ENCODE measurements at regions not wholly inside any gene's neighbourhood (a gene's known extent, or its start where the extent isn't known, plus 50 kb on each side); places are given as distances from the start of the nearest gene placed in this dataset.

DNA sequence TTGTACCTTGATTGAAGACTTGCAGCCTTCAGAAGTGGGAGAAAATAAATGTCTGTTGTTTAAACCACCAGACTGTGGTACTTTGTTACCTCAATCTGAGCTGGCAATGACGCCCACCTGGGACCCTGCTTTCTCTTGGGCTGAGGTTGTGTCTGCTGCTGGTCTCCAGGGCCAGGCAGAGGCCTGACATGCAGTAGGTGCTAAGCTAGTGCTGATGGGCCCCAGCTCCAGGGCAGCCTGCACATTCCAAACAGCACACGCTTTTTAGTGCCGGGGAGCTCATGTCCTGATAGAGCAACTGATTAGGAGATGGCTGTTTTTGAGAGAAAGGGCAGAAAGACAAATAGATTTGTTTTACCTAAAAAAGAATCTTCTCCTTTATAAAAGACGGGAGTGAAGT is 664.0 kb upstream of the HS6ST1 start:
- TF ChIP-seq EZH2phosphoT487 (IDR thresholded peaks at IDR 0.05) (no peak), EZH2 (IDR thresholded peaks at IDR 0.05) (no peak)
- TF ChIP-seq, protein P1, sequence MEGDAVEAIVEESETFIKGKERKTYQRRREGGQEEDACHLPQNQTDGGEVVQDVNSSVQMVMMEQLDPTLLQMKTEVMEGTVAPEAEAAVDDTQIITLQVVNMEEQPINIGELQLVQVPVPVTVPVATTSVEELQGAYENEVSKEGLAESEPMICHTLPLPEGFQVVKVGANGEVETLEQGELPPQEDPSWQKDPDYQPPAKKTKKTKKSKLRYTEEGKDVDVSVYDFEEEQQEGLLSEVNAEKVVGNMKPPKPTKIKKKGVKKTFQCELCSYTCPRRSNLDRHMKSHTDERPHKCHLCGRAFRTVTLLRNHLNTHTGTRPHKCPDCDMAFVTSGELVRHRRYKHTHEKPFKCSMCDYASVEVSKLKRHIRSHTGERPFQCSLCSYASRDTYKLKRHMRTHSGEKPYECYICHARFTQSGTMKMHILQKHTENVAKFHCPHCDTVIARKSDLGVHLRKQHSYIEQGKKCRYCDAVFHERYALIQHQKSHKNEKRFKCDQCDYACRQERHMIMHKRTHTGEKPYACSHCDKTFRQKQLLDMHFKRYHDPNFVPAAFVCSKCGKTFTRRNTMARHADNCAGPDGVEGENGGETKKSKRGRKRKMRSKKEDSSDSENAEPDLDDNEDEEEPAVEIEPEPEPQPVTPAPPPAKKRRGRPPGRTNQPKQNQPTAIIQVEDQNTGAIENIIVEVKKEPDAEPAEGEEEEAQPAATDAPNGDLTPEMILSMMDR (IDR thresholded peaks at IDR 0.05), result no peak
- Histone ChIP-seq H2AFZ (replicated peaks) (no peak overlapping the region), H3K9me3 (ENCODE audit: low read depth) (no peaks in the 10 kb centered on the region), H3K4me2 (no peak overlapping the region), H4K20me1 (ENCODE audit: low read depth) (no peaks in the 10 kb centered on the region), H3K4me1 (no peaks in the 10 kb centered on the region), H3K36me3 (no peaks in the 10 kb centered on the region), H3K27me3 (no peaks in the 10 kb centered on the region), H3K4me3 (no peak overlapping the region), H3F3A (ENCODE audit: low read depth) (no peaks in the 10 kb centered on the region), H3K27ac (no peak overlapping the region), H3K9ac (no peak overlapping the region), H3K79me2 (ENCODE audit: low read depth) (no peaks in the 10 kb centered on the region)
- Mint-ChIP-seq H3K36me3 (no peaks in the 10 kb centered on the region), H3K27me3 (ENCODE audit: insufficient read depth, low read depth) (peaks cover 6% of the 10 kb centered on the region), H3K27ac (no peak overlapping the region), H3K4me1 (peaks cover 28% of the 10 kb centered on the region), H3K4me3 (no peak overlapping the region), H3K9me3 (no peaks in the 10 kb centered on the region)
- DNase-seq (ENCODE audit: low spot score), result no peak

- Histone ChIP-seq H3K4me3 (no peak overlapping the region), H3F3A (ENCODE audit: low read depth) (no peaks in the 10 kb centered on the region), H3K36me3 (no peaks in the 10 kb centered on the region), H4K20me1 (ENCODE audit: low read depth) (no peaks in the 10 kb centered on the region), H3K27ac (no peak overlapping the region), H3K4me1 (no peaks in the 10 kb centered on the region), H3K27me3 (no peaks in the 10 kb centered on the region), H3K9ac (no peak overlapping the region), H3K4me2 (no peak overlapping the region), H3K79me2 (ENCODE audit: low read depth) (no peaks in the 10 kb centered on the region), H2AFZ (replicated peaks) (no peak overlapping the region), H3K9me3 (ENCODE audit: low read depth) (no peaks in the 10 kb centered on the region)
- DNase-seq (ENCODE audit: low spot score), result no peak
- TF ChIP-seq, protein P1 (IDR thresholded peaks at IDR 0.05), result no peak
- TF ChIP-seq EZH2 (IDR thresholded peaks at IDR 0.05), result no peak
- TF ChIP-seq EZH2phosphoT487 (IDR thresholded peaks at IDR 0.05), result no peak
- Mint-ChIP-seq H3K4me1 (peaks cover 32% of the 10 kb centered on the region), H3K36me3 (no peaks in the 10 kb centered on the region), H3K27ac (no peak overlapping the region), H3K9me3 (no peaks in the 10 kb centered on the region), H3K27me3 (ENCODE audit: insufficient read depth, low read depth) (peaks cover 8% of the 10 kb centered on the region), H3K4me3 (no peak overlapping the region)
Measured at GRCh38 chr2:128983094-128983493, 664.4 kb upstream of the HS6ST1 start.

DNA sequence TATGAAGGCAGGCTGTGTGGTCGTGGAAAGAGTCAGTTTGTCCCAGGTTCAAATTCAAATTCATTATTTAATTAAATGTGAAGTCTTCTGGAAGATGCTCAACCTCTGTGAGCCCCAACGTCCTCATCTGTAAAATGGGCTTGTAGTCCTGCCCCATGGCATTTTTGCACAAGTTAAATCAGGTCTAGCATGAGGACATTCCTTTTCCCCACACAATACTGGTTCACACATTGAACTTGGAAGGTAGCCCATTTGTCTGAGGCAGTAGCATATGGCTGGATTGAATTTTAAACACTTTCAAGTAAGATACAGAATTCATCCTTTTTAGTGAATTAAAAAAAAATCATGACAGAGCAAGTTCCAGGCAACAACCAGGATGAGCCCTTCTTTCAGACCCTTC is 665.4 kb upstream of the HS6ST1 start:
- DNase-seq (ENCODE audit: low spot score), result no peak
- Histone ChIP-seq H4K20me1 (ENCODE audit: low read depth) (no peaks in the 10 kb centered on the region), H3K79me2 (ENCODE audit: low read depth) (no peaks in the 10 kb centered on the region), H2AFZ (replicated peaks) (no peak overlapping the region), H3K4me2 (no peak overlapping the region), H3K27me3 (no peaks in the 10 kb centered on the region), H3K9ac (no peak overlapping the region), H3K27ac (no peak overlapping the region), H3K4me3 (no peak overlapping the region), H3F3A (ENCODE audit: low read depth) (no peaks in the 10 kb centered on the region), H3K9me3 (ENCODE audit: low read depth) (no peaks in the 10 kb centered on the region), H3K4me1 (no peaks in the 10 kb centered on the region), H3K36me3 (no peaks in the 10 kb centered on the region)
- Mint-ChIP-seq H3K27ac (no peak overlapping the region), H3K4me1 (peaks cover 25% of the 10 kb centered on the region), H3K4me3 (no peak overlapping the region), H3K27me3 (ENCODE audit: insufficient read depth, low read depth) (peaks cover 8% of the 10 kb centered on the region), H3K36me3 (no peaks in the 10 kb centered on the region), H3K9me3 (no peaks in the 10 kb centered on the region)
- TF ChIP-seq EZH2 (IDR thresholded peaks at IDR 0.05), result no peak

DNA sequence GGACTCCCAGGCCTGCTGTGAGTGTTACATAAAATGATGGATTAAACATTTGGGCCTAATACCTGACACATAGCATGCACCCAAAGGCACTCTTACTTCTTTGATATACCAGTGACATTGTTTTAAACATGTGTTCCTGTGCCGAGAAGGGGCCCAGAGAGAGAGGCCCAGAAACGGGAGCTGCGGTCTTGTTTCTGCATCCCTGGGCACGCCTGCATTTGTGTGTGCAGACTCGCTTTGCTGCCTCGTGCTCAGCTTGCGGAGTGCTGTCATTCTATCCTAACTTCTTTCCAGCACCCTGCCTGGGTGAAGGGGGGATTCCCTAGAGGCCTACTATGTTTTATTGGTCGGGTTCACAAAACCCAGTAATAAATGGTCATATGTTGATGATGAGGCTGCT is 666.2 kb upstream of the HS6ST1 start:
- TF ChIP-seq EZH2phosphoT487 (IDR thresholded peaks at IDR 0.05) (no peak), EZH2 (IDR thresholded peaks at IDR 0.05) (no peak)
- TF ChIP-seq, protein P1 (IDR thresholded peaks at IDR 0.05), result no peak
- no peak overlapping the region for H3K4me3 Mint-ChIP-seq
- no peak overlapping the region for H3K27ac Mint-ChIP-seq
- DNase-seq (ENCODE audit: low spot score), result no peak
- Histone ChIP-seq H3K4me1 (no peaks in the 10 kb centered on the region), H3K27me3 (no peaks in the 10 kb centered on the region), H3K9me3 (ENCODE audit: low read depth) (no peaks in the 10 kb centered on the region), H3K79me2 (ENCODE audit: low read depth) (no peaks in the 10 kb centered on the region), H4K20me1 (ENCODE audit: low read depth) (no peaks in the 10 kb centered on the region), H3F3A (ENCODE audit: low read depth) (no peaks in the 10 kb centered on the region), H3K27ac (no peak overlapping the region), H3K4me2 (no peak overlapping the region), H3K36me3 (no peaks in the 10 kb centered on the region), H2AFZ (replicated peaks) (no peak overlapping the region), H3K9ac (no peak overlapping the region), H3K4me3 (no peak overlapping the region)
- H3K27me3 Mint-ChIP-seq (ENCODE audit: insufficient read depth, low read depth), result peaks cover 8% of the 10 kb centered on the region
- H3K9me3 Mint-ChIP-seq, result no peaks in the 10 kb centered on the region
- no peaks in the 10 kb centered on the region for H3K36me3 Mint-ChIP-seq
- peaks cover 26% of the 10 kb centered on the region for H3K4me1 Mint-ChIP-seq

All from neural progenitor cell (in vitro differentiated cells).